HUES48 (cell line): ENCODE measurements at regions not wholly inside any gene's neighbourhood (a gene's known extent, or its start where the extent isn't known, plus 50 kb on each side); places are given as distances from the start of the nearest gene placed in this dataset.

ENCODE experiments used
- H3K27ac ChIP-seq: one replicate; pipeline ENCODE4 v1.7.0; 2013; ENCODE audit warnings: low read depth, low read length, inconsistent platforms
- H3K27me3 ChIP-seq: 2 replicates; pipeline ENCODE4 v1.6.1; 2013; ENCODE audit warnings: mild to moderate bottlenecking, low read length; ENCODE audit not compliant: control insufficient read depth, insufficient read depth
- H3K36me3 ChIP-seq: 2 replicates; pipeline ENCODE4 v1.6.1; 2013; ENCODE audit warnings: low read length; ENCODE audit not compliant: control insufficient read depth, insufficient read depth
- H3K4me1 ChIP-seq: 2 replicates; pipeline ENCODE4 v1.6.1; 2013; ENCODE audit warnings: mild to moderate bottlenecking, low read length; ENCODE audit not compliant: control insufficient read depth, insufficient read depth
- H3K4me3 ChIP-seq: 2 replicates; pipeline ENCODE4 v1.5.1; 2013; ENCODE audit warnings: mild to moderate bottlenecking, low read depth, low read length
- H3K9ac ChIP-seq: 2 replicates; pipeline ENCODE4 v1.6.1; 2013; ENCODE audit warnings: mild to moderate bottlenecking, low read depth, low read length, moderate library complexity
- H3K9me3 ChIP-seq: 2 replicates; pipeline ENCODE4 v1.6.1; 2013; ENCODE audit warnings: low read length; ENCODE audit not compliant: control insufficient read depth, insufficient read depth

DNA sequence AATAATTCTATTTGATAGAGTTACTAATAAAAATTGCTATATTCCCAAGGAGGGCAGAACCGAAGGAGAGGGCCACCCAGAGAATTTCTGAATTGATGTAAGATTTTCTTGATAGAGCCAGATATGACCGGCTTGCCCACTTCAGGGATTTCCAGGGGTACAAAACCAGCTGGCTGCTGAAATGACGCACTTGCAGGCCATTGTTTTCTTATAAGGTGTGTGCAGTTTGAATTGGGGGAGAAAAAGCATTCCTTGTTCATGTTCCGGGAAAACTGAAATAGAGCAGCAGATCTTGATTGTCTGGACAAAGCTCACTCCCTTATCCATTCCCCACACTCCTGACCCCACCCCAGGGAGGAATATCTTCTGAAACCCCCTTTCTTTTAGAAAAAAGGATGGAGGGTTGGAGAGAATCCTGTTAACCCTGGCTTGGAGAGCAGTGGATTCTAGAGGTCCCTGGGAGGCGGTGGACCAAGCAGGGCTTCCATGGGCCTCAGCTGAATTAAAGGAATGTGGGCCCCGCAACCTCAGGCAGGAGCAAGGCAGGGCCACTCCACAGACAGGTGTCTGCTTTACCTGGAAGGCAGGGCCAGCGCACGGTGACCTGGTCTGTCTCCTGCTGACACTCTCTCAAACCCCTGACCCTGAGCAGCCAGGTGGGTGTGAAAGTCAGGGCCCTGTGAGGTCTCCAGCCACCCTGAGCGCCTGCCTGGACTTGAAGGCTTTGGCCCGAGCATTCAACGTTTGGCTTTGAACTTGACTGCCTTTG lies 96.4 kb downstream of the TMEM170B start:
- H3K9ac ChIP-seq = no peak overlapping the region
- no peaks in the 10 kb centered on the region for H3K27me3 ChIP-seq
- H3K9me3 ChIP-seq = no peaks in the 10 kb centered on the region
- H3K4me3 ChIP-seq = no peak overlapping the region
- no peak overlapping the region for H3K27ac ChIP-seq
- H3K36me3 ChIP-seq = no peaks in the 10 kb centered on the region
- no peaks in the 10 kb centered on the region for H3K4me1 ChIP-seq

- Histone ChIP-seq H3K4me1 (no peaks in the 10 kb centered on the region), H3K27ac (no peak overlapping the region), H3K36me3 (no peaks in the 10 kb centered on the region)
Observed at GRCh38 chr6:11634948-11635347, 97.4 kb downstream of the TMEM170B start.

DNA sequence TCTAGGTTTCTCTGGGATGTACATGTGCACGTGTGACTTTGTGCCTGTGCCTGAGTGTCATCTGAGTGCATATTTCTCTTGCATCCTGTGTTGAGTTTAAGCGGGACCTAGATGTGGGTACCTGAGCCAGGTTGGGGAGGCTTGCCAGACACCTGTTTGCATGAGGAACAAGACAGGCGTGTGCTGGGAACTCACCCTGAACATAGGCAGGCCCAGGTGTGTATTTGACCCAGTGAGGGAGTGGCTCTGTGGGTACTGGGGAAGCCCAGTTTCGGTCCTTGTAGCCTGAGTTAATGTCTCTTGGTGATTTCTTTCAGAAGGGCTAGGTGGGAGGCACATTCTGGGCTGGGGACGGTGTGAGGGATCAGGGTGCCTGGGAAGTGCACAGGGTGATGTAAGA lies 98.6 kb downstream of the TMEM170B start:
- Histone ChIP-seq H3K9ac (no peak overlapping the region), H3K4me1 (no peaks in the 10 kb centered on the region), H3K4me3 (no peak overlapping the region), H3K27ac (no peak overlapping the region), H3K9me3 (no peaks in the 10 kb centered on the region), H3K27me3 (no peaks in the 10 kb centered on the region), H3K36me3 (no peaks in the 10 kb centered on the region)

More at GRCh38 chr6:11634948-11635347, 97.4 kb downstream of the TMEM170B start:
- Histone ChIP-seq H3K9ac (no peak overlapping the region), H3K4me3 (no peak overlapping the region), H3K27me3 (no peaks in the 10 kb centered on the region), H3K9me3 (no peaks in the 10 kb centered on the region)

DNA sequence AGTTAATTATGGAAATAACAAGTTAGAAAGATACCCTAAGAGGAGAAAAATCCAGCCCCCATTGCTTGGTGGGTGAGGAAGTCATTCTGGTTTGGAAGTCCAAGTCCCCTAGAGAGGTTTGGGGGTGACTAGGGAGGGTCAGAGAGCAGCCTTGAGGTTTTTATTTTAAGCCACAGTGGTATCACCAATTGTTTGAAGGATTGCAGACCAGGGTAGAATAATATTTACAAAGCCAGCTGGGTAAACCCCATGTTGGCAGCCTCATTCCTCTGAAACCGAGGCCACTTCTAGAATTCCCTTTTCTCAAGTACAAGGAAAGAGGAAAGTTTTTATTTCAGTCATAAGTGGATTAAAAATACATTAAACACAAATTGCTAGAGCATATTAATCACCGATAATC lies 99.7 kb downstream of the TMEM170B start:
- Histone ChIP-seq H3K4me1 (no peaks in the 10 kb centered on the region), H3K36me3 (no peaks in the 10 kb centered on the region), H3K9ac (no peak overlapping the region), H3K4me3 (no peak overlapping the region), H3K9me3 (no peaks in the 10 kb centered on the region), H3K27ac (no peak overlapping the region), H3K27me3 (no peaks in the 10 kb centered on the region)

- no peak overlapping the region for H3K27ac ChIP-seq
- H3K9me3 ChIP-seq = no peaks in the 10 kb centered on the region
- H3K4me3 ChIP-seq = no peak overlapping the region
- no peaks in the 10 kb centered on the region for H3K27me3 ChIP-seq
- H3K36me3 ChIP-seq = no peaks in the 10 kb centered on the region
- no peak overlapping the region for H3K9ac ChIP-seq
- H3K4me1 ChIP-seq = no peaks in the 10 kb centered on the region
Observed at GRCh38 chr6:11639376-11640235, 102.1 kb downstream of the TMEM170B start.

GRCh38 chr6:11640486-11640885 lies 102.9 kb downstream of the TMEM170B start:
- H3K4me1 ChIP-seq = no peaks in the 10 kb centered on the region
- H3K4me3 ChIP-seq = no peak overlapping the region
- no peak overlapping the region for H3K9ac ChIP-seq
- H3K27ac ChIP-seq = no peak overlapping the region
- no peaks in the 10 kb centered on the region for H3K27me3 ChIP-seq
- H3K9me3 ChIP-seq = no peaks in the 10 kb centered on the region
- no peaks in the 10 kb centered on the region for H3K36me3 ChIP-seq

DNA sequence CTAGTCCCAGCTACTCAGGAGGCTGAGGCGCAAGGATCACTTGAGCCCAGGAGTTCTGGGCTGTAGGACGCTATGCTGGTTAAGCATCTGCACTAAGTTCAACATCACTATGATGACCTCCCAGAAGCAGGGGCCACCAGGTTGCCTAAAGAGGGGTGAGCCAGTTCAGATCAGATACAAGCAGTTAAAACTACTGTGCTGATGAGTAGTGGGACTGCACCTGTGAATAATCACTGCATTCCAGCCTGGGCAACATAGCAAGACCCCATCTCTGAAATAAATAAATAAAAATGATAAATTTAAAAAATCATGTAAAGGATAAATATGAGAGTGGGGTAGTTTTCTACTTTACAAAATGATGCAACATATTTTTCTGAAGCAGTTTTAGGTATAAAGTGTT lies 106.5 kb downstream of the TMEM170B start:
- no peaks in the 10 kb centered on the region for H3K27me3 ChIP-seq
- H3K36me3 ChIP-seq = no peaks in the 10 kb centered on the region
- no peak overlapping the region for H3K9ac ChIP-seq
- H3K4me1 ChIP-seq = peaks cover 5% of the 10 kb centered on the region; the same call in 1 of the 2 replicates
- H3K27ac ChIP-seq = no peak overlapping the region
- peaks cover 10% of the 10 kb centered on the region for H3K9me3 ChIP-seq
- H3K4me3 ChIP-seq = no peak overlapping the region

GRCh38 chr6:11644601-11645000 lies 107.1 kb downstream of the TMEM170B start:
- Histone ChIP-seq H3K4me3 (no peak overlapping the region), H3K27ac (no peak overlapping the region), H3K9me3 (peaks cover 10% of the 10 kb centered on the region), H3K9ac (no peak overlapping the region), H3K27me3 (no peaks in the 10 kb centered on the region), H3K36me3 (no peaks in the 10 kb centered on the region), H3K4me1 (peaks cover 10% of the 10 kb centered on the region)

DNA sequence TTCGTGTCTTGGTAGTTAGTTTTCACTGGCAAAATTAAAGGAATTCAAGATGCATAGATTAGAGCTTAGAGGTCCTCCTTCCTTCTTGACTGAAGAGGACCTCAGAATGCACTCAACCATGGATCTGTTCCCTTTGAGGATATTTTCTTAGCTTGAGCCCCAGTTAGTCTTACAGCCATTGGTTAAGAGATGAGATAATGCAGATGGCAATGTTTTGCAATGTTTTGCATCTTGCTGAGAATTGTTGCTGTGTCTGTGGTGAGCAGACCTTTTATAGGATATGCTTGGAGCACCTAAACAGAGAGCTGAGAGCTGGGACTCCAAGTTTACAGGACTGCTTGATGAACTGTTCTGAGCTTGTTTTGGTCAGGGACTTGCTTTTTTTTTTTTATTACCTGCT lies 107.5 kb downstream of the TMEM170B start:
- Histone ChIP-seq H3K36me3 (no peaks in the 10 kb centered on the region), H3K4me3 (no peak overlapping the region), H3K9ac (no peak overlapping the region), H3K9me3 (peaks cover 10% of the 10 kb centered on the region), H3K27ac (no peak overlapping the region), H3K27me3 (no peaks in the 10 kb centered on the region), H3K4me1 (peaks cover 14% of the 10 kb centered on the region)

GRCh38 chr6:11648436-11648775 lies 110.9 kb downstream of the TMEM170B start:
- H3K4me3 ChIP-seq = no peak overlapping the region
- no peaks in the 10 kb centered on the region for H3K36me3 ChIP-seq
- peaks cover 35% of the 10 kb centered on the region for H3K4me1 ChIP-seq
- H3K27me3 ChIP-seq = no peaks in the 10 kb centered on the region
- no peak overlapping the region for H3K9ac ChIP-seq
- peaks cover 10% of the 10 kb centered on the region for H3K9me3 ChIP-seq
- H3K27ac ChIP-seq = no peak overlapping the region

DNA sequence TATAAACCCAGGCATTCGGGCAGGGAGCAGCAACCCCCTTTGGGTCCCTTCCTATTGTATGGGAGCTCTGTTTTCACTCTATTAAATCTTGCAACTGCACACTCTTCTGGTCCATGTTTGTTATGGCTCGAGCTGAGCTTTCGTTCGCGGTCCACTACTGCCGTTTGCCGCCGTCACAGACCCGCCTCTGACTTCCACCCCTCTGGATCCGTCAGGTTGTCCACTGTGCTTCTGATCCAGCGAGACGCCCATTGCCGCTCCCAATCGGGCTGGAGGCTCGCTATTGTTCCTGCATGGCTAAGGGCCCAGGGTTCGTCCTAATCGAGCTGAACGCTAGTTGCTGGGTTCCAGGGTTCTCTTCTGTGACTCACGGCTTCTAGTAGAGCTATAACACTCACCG lies 111.3 kb downstream of the TMEM170B start:
- no peak overlapping the region for H3K9ac ChIP-seq

More for the DNA sequence above, 111.3 kb downstream of the TMEM170B start:
- no peak overlapping the region for H3K4me3 ChIP-seq
- H3K27ac ChIP-seq = no peak overlapping the region
- H3K9me3 ChIP-seq = peaks cover 10% of the 10 kb centered on the region
- H3K4me1 ChIP-seq = peaks cover 38% of the 10 kb centered on the region
- H3K27me3 ChIP-seq = no peaks in the 10 kb centered on the region
- no peaks in the 10 kb centered on the region for H3K36me3 ChIP-seq
